Activated naive CD4-positive, alpha-beta T cell treated with anti-CD3 and anti-CD28 coated beads, Interleukin-2, amount 50 U/mL, for 72 hours (primary cell): ENCODE measurements at regions not wholly inside any gene's neighbourhood (a gene's known extent, or its start where the extent isn't known, plus 50 kb on each side); places are given as distances from the start of the nearest gene placed in this dataset.

Experiments
- ATAC-seq, 2 donors: fragments of 150-1000 bp; cut with Tn5 transposase; 2 replicates each; pipeline ENCODE4 v1.10.0; 2021; ENCODE audit warnings: mild to moderate bottlenecking in 2 of 2, moderate library complexity in 2 of 2
- DNase-seq, 2 donors: peaks; one replicate each; pipeline ENCODE4 v3.0.0; 2021 to 2022; ENCODE audit warnings: low spot score in 2 of 2
- H3K27ac Mint-ChIP-seq, 2 donors: one replicate each; pipeline ENCODE4 v1.8.0; 2022; ENCODE audit warnings: mild to moderate bottlenecking in 2 of 2, mixed read lengths in 2 of 2
- H3K36me3 Mint-ChIP-seq, 2 donors: one replicate each; pipeline ENCODE4 v1.8.0; 2022; ENCODE audit warnings: mixed read lengths in 2 of 2
- H3K9me3 Mint-ChIP-seq, 2 donors: one replicate each; pipeline ENCODE4 v1.8.0; 2022; ENCODE audit warnings: mixed read lengths in 2 of 2

- DNase-seq (no peak), ATAC-seq (no peak)
- Mint-ChIP-seq H3K36me3 (no peaks in the 10 kb centered on the region), H3K9me3 (peaks cover 8 to 13% of the 10 kb centered on the region in 2 donors), H3K27ac (no peak overlapping the region)
Measured at GRCh38 chr11:108994887-108995286, 330.0 kb downstream of the DDX10 start.

GRCh38 chr11:108997826-108998225 is 333.0 kb downstream of the DDX10 start:
- Mint-ChIP-seq H3K36me3 (peaks cover 0 to 5% of the 10 kb centered on the region in 2 donors), H3K9me3 (peaks cover 14 to 18% of the 10 kb centered on the region in 2 donors)
- no peak for ATAC-seq

GRCh38 chr11:109000531-109000930 is 335.7 kb downstream of the DDX10 start:
- H3K9me3 Mint-ChIP-seq = peaks cover 11 to 18% of the 10 kb centered on the region in 2 donors
- peaks cover 0 to 5% of the 10 kb centered on the region in 2 donors for H3K36me3 Mint-ChIP-seq
- DNase-seq (no peak), ATAC-seq (no peak)
- no peak overlapping the region for H3K27ac Mint-ChIP-seq

More at GRCh38 chr11:108997826-108998225, 333.0 kb downstream of the DDX10 start:
- no peak for DNase-seq
- no peak overlapping the region for H3K27ac Mint-ChIP-seq

GRCh38 chr11:109001585-109001984 is 336.7 kb downstream of the DDX10 start:
- peaks cover 9 to 15% of the 10 kb centered on the region in 2 donors for H3K9me3 Mint-ChIP-seq
- no peak overlapping the region for H3K27ac Mint-ChIP-seq
- peaks cover 0 to 5% of the 10 kb centered on the region in 2 donors for H3K36me3 Mint-ChIP-seq
- ATAC-seq = no peak
- DNase-seq = no peak

- Mint-ChIP-seq H3K9me3 (peaks cover 0 to 4% of the 10 kb centered on the region in 2 donors), H3K36me3 (no peaks in the 10 kb centered on the region), H3K27ac (no peak overlapping the region)
- DNase-seq (no peak), ATAC-seq (no peak)
Measured at GRCh38 chr11:109012991-109013390, 348.1 kb downstream of the DDX10 start.

GRCh38 chr11:109015283-109015682 is 350.4 kb downstream of the DDX10 start:
- Mint-ChIP-seq H3K9me3 (no peaks in the 10 kb centered on the region), H3K27ac (no peak overlapping the region)

GRCh38 chr11:109016724-109017123 is 351.9 kb downstream of the DDX10 start:
- Mint-ChIP-seq H3K36me3 (no peaks in the 10 kb centered on the region), H3K9me3 (no peaks in the 10 kb centered on the region), H3K27ac (no peak overlapping the region)
- DNase-seq (no peak), ATAC-seq (no peak)

More at GRCh38 chr11:109015283-109015682, 350.4 kb downstream of the DDX10 start:
- no peaks in the 10 kb centered on the region for H3K36me3 Mint-ChIP-seq
- DNase-seq = no peak
- ATAC-seq = no peak

GRCh38 chr11:109017489-109017888 is 352.6 kb downstream of the DDX10 start:
- ATAC-seq = no peak
- no peaks in the 10 kb centered on the region for H3K36me3 Mint-ChIP-seq
- H3K9me3 Mint-ChIP-seq = no peaks in the 10 kb centered on the region
- no peak overlapping the region for H3K27ac Mint-ChIP-seq
- no peak for DNase-seq

GRCh38 chr11:109018639-109019038 is 353.8 kb downstream of the DDX10 start:
- Mint-ChIP-seq H3K36me3 (no peaks in the 10 kb centered on the region), H3K27ac (no peak overlapping the region), H3K9me3 (no peaks in the 10 kb centered on the region)
- no peak for ATAC-seq
- DNase-seq = no peak

GRCh38 chr11:109019342-109019936 is 354.6 kb downstream of the DDX10 start:
- Mint-ChIP-seq H3K27ac (no peak overlapping the region), H3K36me3 (no peaks in the 10 kb centered on the region), H3K9me3 (no peaks in the 10 kb centered on the region)
- no peak for DNase-seq
- ATAC-seq = no peak

GRCh38 chr11:109023036-109023435 is 358.2 kb downstream of the DDX10 start:
- no peaks in the 10 kb centered on the region for H3K36me3 Mint-ChIP-seq
- no peak overlapping the region for H3K27ac Mint-ChIP-seq
- no peak for ATAC-seq
- DNase-seq = no peak
- no peaks in the 10 kb centered on the region for H3K9me3 Mint-ChIP-seq

- ATAC-seq = no peak
- H3K36me3 Mint-ChIP-seq = no peaks in the 10 kb centered on the region
- no peaks in the 10 kb centered on the region for H3K9me3 Mint-ChIP-seq
- DNase-seq = no peak
- H3K27ac Mint-ChIP-seq = no peak overlapping the region
Measured at GRCh38 chr11:109026891-109027489, 362.1 kb downstream of the DDX10 start.

GRCh38 chr11:109027851-109028250 is 363.0 kb downstream of the DDX10 start:
- Mint-ChIP-seq H3K27ac (no peak overlapping the region), H3K36me3 (no peaks in the 10 kb centered on the region), H3K9me3 (no peaks in the 10 kb centered on the region)
- ATAC-seq (no peak), DNase-seq (no peak)

- DNase-seq (no peak), ATAC-seq (no peak)
- Mint-ChIP-seq H3K27ac (no peak overlapping the region), H3K36me3 (no peaks in the 10 kb centered on the region), H3K9me3 (no peaks in the 10 kb centered on the region)
Measured at GRCh38 chr11:109029927-109030326, 365.1 kb downstream of the DDX10 start.

GRCh38 chr11:109033627-109034338 is 368.9 kb downstream of the DDX10 start:
- no peaks in the 10 kb centered on the region for H3K36me3 Mint-ChIP-seq
- H3K9me3 Mint-ChIP-seq = no peaks in the 10 kb centered on the region
- DNase-seq (no peak), ATAC-seq (no peak)
- H3K27ac Mint-ChIP-seq = no peak overlapping the region

GRCh38 chr11:109034339-109034696 is 369.4 kb downstream of the DDX10 start:
- H3K36me3 Mint-ChIP-seq = no peaks in the 10 kb centered on the region
- ATAC-seq = no peak
- H3K27ac Mint-ChIP-seq = no peak overlapping the region
- no peak for DNase-seq
- no peaks in the 10 kb centered on the region for H3K9me3 Mint-ChIP-seq

- DNase-seq (no peak), ATAC-seq (no peak)
- no peak overlapping the region for H3K27ac Mint-ChIP-seq
Measured at GRCh38 chr11:109035284-109035683, 370.4 kb downstream of the DDX10 start.

GRCh38 chr11:109036011-109036410 is 371.1 kb downstream of the DDX10 start:
- Mint-ChIP-seq H3K27ac (no peak overlapping the region), H3K9me3 (no peaks in the 10 kb centered on the region), H3K36me3 (no peaks in the 10 kb centered on the region)
- no peak for DNase-seq
- no peak for ATAC-seq

More at GRCh38 chr11:109035284-109035683, 370.4 kb downstream of the DDX10 start:
- no peaks in the 10 kb centered on the region for H3K9me3 Mint-ChIP-seq
- no peaks in the 10 kb centered on the region for H3K36me3 Mint-ChIP-seq
